ENCODE measurements at regions not wholly inside any gene's neighbourhood (a gene's known extent, or its start where the extent isn't known, plus 50 kb on each side); places are given as distances from the start of the nearest gene placed in this dataset.
"Not testable (repeated sequence)": the region's sequence is repeated elsewhere in the genome, so short reads cannot be mapped to it uniquely, and the experiment has no call there.

- TF ChIP-seq ZFX (IDR thresholded peaks at IDR 0.05; ENCODE audit: borderline replicate concordance) = no peak
- no peak overlapping the region for H3K27ac ChIP-seq
Measured at GRCh38 chr16:13338044-13338443, 436.6 kb downstream of the SHISA9 start.

DNA sequence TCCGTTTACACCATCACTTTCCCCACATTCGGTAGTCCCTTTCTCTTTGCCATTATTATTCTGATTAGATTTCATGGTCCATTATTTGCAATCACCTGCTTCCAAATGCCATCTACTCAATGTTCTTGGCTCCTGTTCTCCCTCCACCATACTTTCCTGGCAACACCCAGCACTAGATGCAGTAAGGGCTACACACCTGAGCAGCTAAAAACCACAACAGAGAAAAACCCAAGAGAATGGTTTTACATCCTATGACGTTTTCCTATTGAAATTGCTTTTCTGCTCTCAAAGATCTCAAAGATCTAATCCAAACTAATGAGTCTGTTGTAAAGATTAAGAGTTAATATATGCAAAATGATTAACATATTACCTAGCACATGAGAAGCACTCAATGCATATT is 441.3 kb downstream of the SHISA9 start:
- H3K27ac ChIP-seq = no peak overlapping the region
- TF ChIP-seq ZFX (IDR thresholded peaks at IDR 0.05; ENCODE audit: borderline replicate concordance) = no peak
- TF ChIP-seq, protein P1, sequence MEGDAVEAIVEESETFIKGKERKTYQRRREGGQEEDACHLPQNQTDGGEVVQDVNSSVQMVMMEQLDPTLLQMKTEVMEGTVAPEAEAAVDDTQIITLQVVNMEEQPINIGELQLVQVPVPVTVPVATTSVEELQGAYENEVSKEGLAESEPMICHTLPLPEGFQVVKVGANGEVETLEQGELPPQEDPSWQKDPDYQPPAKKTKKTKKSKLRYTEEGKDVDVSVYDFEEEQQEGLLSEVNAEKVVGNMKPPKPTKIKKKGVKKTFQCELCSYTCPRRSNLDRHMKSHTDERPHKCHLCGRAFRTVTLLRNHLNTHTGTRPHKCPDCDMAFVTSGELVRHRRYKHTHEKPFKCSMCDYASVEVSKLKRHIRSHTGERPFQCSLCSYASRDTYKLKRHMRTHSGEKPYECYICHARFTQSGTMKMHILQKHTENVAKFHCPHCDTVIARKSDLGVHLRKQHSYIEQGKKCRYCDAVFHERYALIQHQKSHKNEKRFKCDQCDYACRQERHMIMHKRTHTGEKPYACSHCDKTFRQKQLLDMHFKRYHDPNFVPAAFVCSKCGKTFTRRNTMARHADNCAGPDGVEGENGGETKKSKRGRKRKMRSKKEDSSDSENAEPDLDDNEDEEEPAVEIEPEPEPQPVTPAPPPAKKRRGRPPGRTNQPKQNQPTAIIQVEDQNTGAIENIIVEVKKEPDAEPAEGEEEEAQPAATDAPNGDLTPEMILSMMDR (IDR thresholded peaks at IDR 0.05) = no peak

- TF ChIP-seq, protein P1 (IDR thresholded peaks at IDR 0.05) = no peak
- no peak for TF ChIP-seq ZFX (IDR thresholded peaks at IDR 0.05; ENCODE audit: borderline replicate concordance)
- no peak overlapping the region for H3K27ac ChIP-seq
Measured at GRCh38 chr16:13344001-13344400, 442.6 kb downstream of the SHISA9 start.

GRCh38 chr16:13348416-13348815 is 447.0 kb downstream of the SHISA9 start:
- no peak overlapping the region for H3K27ac ChIP-seq
- no peak for TF ChIP-seq ZFX (IDR thresholded peaks at IDR 0.05; ENCODE audit: borderline replicate concordance)
- TF ChIP-seq, protein P1 (IDR thresholded peaks at IDR 0.05) = no peak

- TF ChIP-seq, protein P1 (IDR thresholded peaks at IDR 0.05) = no peak
- no peak for TF ChIP-seq ZFX (IDR thresholded peaks at IDR 0.05; ENCODE audit: borderline replicate concordance)
- no peak overlapping the region for H3K27ac ChIP-seq
Measured at GRCh38 chr16:13350000-13350399, 448.6 kb downstream of the SHISA9 start.

GRCh38 chr16:13351181-13351580 is 449.8 kb downstream of the SHISA9 start:
- no peak overlapping the region for H3K27ac ChIP-seq
- TF ChIP-seq, protein P1 (IDR thresholded peaks at IDR 0.05) = no peak
- TF ChIP-seq ZFX (IDR thresholded peaks at IDR 0.05; ENCODE audit: borderline replicate concordance) = no peak

GRCh38 chr16:13351601-13352217 is 450.3 kb downstream of the SHISA9 start:
- H3K27ac ChIP-seq = no peak overlapping the region
- TF ChIP-seq ZFX (IDR thresholded peaks at IDR 0.05; ENCODE audit: borderline replicate concordance) = no peak
- TF ChIP-seq, protein P1 (IDR thresholded peaks at IDR 0.05) = no peak

DNA sequence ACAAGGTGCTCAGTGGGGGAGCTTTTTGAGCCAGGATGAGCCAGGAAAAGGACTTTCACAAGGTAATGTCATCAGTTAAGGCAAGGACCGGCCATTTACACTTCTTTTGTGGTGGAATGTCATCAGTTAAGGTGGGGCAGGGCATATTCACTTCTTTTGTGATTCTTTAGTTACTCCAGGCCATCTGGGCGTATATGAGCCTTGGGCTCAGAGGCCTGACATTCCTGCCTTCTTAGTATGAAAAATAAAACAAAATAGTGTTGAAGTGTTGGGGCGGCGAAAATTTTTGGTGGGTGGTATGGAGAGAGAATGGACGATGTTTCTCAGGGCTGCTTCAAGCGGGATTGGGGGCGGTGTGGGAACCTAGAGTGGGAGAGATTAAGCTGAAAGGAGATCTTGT is 451.4 kb downstream of the SHISA9 start:
- H3K27ac ChIP-seq = not testable (repeated sequence)

GRCh38 chr16:13357842-13358241 is 456.4 kb downstream of the SHISA9 start:
- not testable (repeated sequence) for H3K27ac ChIP-seq

Data from 22Rv1 (cell line).